ENCODE measurements at regions not wholly inside any gene's neighbourhood (a gene's known extent, or its start where the extent isn't known, plus 50 kb on each side); places are given as distances from the start of the nearest gene placed in this dataset.
"Not testable (repeated sequence)": the region's sequence is repeated elsewhere in the genome, so short reads cannot be mapped to it uniquely, and the experiment has no call there.

DNA sequence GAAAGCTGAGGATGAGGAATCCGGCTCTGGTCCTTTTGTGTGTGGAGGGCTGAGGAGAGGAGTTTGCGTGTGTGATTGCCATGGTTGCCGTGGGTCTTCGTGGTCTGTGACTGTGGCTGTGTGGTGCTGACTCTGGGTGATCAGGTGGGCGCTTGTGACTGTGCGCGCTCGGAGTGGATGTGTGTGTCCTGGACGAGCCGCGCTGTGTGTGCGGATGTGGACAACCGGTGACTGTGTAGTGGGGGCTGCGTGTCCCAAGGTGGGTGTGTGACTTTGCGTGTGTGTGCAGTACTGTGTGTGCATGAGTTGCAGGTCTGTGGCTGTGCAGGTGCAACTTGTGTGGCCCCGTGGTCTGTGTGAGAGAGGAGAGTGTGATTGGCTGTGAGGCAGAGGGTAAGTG is 172.0 kb upstream of the ZNG1E start:
- TF ChIP-seq, protein P1, sequence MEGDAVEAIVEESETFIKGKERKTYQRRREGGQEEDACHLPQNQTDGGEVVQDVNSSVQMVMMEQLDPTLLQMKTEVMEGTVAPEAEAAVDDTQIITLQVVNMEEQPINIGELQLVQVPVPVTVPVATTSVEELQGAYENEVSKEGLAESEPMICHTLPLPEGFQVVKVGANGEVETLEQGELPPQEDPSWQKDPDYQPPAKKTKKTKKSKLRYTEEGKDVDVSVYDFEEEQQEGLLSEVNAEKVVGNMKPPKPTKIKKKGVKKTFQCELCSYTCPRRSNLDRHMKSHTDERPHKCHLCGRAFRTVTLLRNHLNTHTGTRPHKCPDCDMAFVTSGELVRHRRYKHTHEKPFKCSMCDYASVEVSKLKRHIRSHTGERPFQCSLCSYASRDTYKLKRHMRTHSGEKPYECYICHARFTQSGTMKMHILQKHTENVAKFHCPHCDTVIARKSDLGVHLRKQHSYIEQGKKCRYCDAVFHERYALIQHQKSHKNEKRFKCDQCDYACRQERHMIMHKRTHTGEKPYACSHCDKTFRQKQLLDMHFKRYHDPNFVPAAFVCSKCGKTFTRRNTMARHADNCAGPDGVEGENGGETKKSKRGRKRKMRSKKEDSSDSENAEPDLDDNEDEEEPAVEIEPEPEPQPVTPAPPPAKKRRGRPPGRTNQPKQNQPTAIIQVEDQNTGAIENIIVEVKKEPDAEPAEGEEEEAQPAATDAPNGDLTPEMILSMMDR (conservative IDR thresholded peaks at IDR 0.05; ENCODE audit: low read length), result not testable (repeated sequence)
- not testable (repeated sequence) for TF ChIP-seq EZH2phosphoT487 (IDR thresholded peaks at IDR 0.05; ENCODE audit: borderline replicate concordance, low read depth, low read length)

All from OCI-LY7 (cell line).